ENCODE measurements at regions not wholly inside any gene's neighbourhood (a gene's known extent, or its start where the extent isn't known, plus 50 kb on each side); places are given as distances from the start of the nearest gene placed in this dataset.

DNA sequence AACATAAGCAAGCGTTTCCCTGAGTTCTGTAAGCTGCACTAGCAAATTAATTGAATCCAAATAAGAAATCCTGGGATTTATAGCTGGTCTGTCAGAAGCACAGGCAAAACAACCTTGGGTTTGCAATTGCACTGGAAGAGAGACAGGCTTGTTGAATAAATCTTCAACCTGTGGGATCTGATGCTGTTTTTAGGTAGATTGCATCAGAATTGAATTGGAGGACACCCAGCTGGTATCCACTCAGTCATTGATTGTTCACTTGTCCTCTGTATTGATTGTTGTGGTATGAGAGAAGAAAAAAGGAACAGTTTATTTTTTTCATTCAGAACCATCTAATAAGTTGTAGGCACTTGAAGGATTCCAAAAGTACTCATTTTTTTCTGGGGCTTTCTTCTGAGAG lies 497.4 kb downstream of the SIPA1L2 start:
- TF ChIP-seq FOXM1 (IDR thresholded peaks at IDR 0.05; ENCODE audit: borderline replicate concordance, low read depth) (no peak), TAF1 (IDR thresholded peaks at IDR 0.05; ENCODE audit: low read depth) (no peak), CEBPB (IDR thresholded peaks at IDR 0.05) (no peak), ZBTB7A (IDR thresholded peaks at IDR 0.05; ENCODE audit: low read depth) (no peak), CREB1 (IDR thresholded peaks at IDR 0.05; ENCODE audit: low read depth) (no peak), RAD21 (IDR thresholded peaks at IDR 0.05; ENCODE audit: low read depth) (no peak), TCF12 (IDR thresholded peaks at IDR 0.05; ENCODE audit: low read depth) (no peak), TEAD4 (IDR thresholded peaks at IDR 0.05) (no peak), EGR1 (IDR thresholded peaks at IDR 0.05) (no peak), YY1 (IDR thresholded peaks at IDR 0.05; ENCODE audit: low read depth) (no peak), NFIC (IDR thresholded peaks at IDR 0.05) (no peak)
- TF ChIP-seq, protein P1, sequence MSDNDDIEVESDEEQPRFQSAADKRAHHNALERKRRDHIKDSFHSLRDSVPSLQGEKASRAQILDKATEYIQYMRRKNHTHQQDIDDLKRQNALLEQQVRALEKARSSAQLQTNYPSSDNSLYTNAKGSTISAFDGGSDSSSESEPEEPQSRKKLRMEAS (IDR thresholded peaks at IDR 0.05): no peak
- TF ChIP-seq, protein P2, sequence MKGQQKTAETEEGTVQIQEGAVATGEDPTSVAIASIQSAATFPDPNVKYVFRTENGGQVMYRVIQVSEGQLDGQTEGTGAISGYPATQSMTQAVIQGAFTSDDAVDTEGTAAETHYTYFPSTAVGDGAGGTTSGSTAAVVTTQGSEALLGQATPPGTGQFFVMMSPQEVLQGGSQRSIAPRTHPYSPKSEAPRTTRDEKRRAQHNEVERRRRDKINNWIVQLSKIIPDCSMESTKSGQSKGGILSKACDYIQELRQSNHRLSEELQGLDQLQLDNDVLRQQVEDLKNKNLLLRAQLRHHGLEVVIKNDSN (IDR thresholded peaks at IDR 0.05): no peak
- TF ChIP-seq, protein P3, sequence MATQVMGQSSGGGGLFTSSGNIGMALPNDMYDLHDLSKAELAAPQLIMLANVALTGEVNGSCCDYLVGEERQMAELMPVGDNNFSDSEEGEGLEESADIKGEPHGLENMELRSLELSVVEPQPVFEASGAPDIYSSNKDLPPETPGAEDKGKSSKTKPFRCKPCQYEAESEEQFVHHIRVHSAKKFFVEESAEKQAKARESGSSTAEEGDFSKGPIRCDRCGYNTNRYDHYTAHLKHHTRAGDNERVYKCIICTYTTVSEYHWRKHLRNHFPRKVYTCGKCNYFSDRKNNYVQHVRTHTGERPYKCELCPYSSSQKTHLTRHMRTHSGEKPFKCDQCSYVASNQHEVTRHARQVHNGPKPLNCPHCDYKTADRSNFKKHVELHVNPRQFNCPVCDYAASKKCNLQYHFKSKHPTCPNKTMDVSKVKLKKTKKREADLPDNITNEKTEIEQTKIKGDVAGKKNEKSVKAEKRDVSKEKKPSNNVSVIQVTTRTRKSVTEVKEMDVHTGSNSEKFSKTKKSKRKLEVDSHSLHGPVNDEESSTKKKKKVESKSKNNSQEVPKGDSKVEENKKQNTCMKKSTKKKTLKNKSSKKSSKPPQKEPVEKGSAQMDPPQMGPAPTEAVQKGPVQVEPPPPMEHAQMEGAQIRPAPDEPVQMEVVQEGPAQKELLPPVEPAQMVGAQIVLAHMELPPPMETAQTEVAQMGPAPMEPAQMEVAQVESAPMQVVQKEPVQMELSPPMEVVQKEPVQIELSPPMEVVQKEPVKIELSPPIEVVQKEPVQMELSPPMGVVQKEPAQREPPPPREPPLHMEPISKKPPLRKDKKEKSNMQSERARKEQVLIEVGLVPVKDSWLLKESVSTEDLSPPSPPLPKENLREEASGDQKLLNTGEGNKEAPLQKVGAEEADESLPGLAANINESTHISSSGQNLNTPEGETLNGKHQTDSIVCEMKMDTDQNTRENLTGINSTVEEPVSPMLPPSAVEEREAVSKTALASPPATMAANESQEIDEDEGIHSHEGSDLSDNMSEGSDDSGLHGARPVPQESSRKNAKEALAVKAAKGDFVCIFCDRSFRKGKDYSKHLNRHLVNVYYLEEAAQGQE (IDR thresholded peaks at IDR 0.05; ENCODE audit: low read depth): no peak

DNA sequence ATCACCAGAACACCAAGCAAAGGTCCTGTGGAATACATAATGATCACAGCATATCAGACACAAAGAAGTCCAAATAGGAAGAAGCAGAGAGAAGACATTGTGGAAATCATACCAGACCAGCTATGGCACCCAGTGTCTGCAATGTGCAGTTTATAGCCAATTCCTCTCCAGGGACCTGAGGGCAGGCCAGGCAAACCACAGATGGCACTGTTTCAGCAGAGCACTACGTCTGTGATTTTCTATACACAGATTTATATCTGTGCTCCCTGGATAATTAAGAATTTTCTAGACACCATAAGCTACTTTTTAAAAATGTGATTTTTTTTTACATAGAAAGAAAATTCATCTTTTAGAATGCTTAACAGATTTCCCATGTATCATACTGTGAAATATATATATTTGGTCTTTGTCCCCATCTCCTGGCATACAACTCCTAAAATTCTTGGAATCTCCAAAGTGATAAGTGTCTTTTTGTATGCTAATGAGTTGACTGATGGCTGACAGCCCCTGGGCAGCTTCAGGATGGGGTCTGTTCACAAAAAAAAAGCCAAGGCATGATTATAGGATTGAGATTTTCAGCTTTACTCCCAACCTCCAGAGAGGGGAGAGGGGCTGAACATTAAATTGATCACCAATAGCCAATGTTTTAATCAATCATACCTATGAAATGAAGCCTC lies 498.1 kb downstream of the SIPA1L2 start:
- no peak for TF ChIP-seq CREB1 (IDR thresholded peaks at IDR 0.05; ENCODE audit: low read depth)
- TF ChIP-seq, protein P3 (IDR thresholded peaks at IDR 0.05; ENCODE audit: low read depth): no peak
- TF ChIP-seq CEBPB (IDR thresholded peaks at IDR 0.05): no peak
- TF ChIP-seq, protein P1 (IDR thresholded peaks at IDR 0.05): no peak

DNA sequence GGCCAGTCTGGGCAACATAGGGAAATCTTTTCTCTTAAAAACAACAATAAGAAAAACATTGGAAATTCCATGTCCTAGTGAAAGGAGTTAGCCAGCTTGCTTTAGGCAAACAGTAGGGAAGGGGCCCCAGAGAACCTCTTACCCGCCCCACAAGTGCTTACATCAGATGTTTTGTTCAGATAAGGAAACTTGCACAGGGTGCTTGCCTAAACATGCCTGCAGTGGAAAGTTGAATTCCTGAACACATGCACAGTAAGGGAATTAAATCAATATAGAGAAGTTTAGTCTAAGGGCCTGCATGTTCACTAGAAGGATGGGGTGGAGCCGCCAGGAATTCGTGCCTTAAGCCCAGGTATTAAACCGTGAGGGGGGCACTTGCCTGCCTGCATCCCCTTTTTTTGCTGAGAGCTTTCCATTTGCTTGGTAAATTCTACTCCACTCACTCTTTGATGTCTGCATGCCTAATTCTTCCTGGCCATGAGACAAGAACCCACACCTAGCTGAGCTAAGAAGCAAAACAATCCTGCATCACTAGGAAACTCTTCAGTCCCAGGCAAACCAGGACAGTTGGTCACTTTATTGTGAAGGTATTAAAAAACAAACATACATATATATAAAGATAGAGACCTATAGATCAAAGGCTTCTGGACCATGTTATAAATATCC lies 499.0 kb downstream of the SIPA1L2 start:
- no peak for TF ChIP-seq TCF12 (IDR thresholded peaks at IDR 0.05; ENCODE audit: low read depth)
- TF ChIP-seq CEBPB (IDR thresholded peaks at IDR 0.05): no peak
- TF ChIP-seq, protein P1 (IDR thresholded peaks at IDR 0.05): no peak
- TF ChIP-seq TAF1 (IDR thresholded peaks at IDR 0.05; ENCODE audit: low read depth): no peak
- TF ChIP-seq, protein P2 (IDR thresholded peaks at IDR 0.05): no peak
- no peak for TF ChIP-seq EGR1 (IDR thresholded peaks at IDR 0.05)
- no peak for TF ChIP-seq TEAD4 (IDR thresholded peaks at IDR 0.05)
- no peak for TF ChIP-seq RAD21 (IDR thresholded peaks at IDR 0.05; ENCODE audit: low read depth)
- TF ChIP-seq YY1 (IDR thresholded peaks at IDR 0.05; ENCODE audit: low read depth): no peak
- TF ChIP-seq ZBTB7A (IDR thresholded peaks at IDR 0.05; ENCODE audit: low read depth): no peak
- TF ChIP-seq CREB1 (IDR thresholded peaks at IDR 0.05; ENCODE audit: low read depth): no peak
- no peak for TF ChIP-seq NFIC (IDR thresholded peaks at IDR 0.05)
- TF ChIP-seq, protein P3 (IDR thresholded peaks at IDR 0.05; ENCODE audit: low read depth): no peak
- TF ChIP-seq FOXM1 (IDR thresholded peaks at IDR 0.05; ENCODE audit: borderline replicate concordance, low read depth): no peak
- TF ChIP-seq EP300 (IDR thresholded peaks at IDR 0.05; ENCODE audit: borderline replicate concordance): no peak

DNA sequence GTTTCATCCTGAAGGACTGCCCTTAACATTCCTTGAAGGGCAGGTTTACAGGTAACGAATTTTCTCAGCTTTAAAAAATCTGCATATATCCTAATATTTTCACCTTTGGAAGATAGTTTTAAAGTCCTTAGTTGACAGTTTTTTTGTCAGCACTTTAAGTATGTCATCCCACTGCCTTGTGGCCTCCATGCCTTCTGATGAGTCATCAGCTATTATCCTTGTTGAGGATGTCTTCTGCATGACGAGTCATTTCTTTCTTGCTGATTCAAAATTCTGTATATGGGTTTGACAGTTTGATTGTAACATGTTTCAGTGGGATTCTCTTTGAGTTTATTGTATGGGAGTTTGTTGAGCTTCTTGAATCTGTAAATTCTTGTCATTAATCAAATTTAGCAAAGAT lies 500.6 kb downstream of the DISC1 start:
- TF ChIP-seq ZBTB7A (IDR thresholded peaks at IDR 0.05; ENCODE audit: low read depth) (no peak), YY1 (IDR thresholded peaks at IDR 0.05; ENCODE audit: low read depth) (no peak), CREB1 (IDR thresholded peaks at IDR 0.05; ENCODE audit: low read depth) (no peak), TCF12 (IDR thresholded peaks at IDR 0.05; ENCODE audit: low read depth) (no peak), NFIC (IDR thresholded peaks at IDR 0.05) (no peak), CEBPB (IDR thresholded peaks at IDR 0.05) (no peak), EP300 (IDR thresholded peaks at IDR 0.05; ENCODE audit: borderline replicate concordance) (no peak)
- TF ChIP-seq, protein P3 (IDR thresholded peaks at IDR 0.05; ENCODE audit: low read depth): no peak
- TF ChIP-seq, protein P1 (IDR thresholded peaks at IDR 0.05): no peak
